Right lobe of liver (tissue), 4 donors: ENCODE measurements at regions not wholly inside any gene's neighbourhood (a gene's known extent, or its start where the extent isn't known, plus 50 kb on each side); places are given as distances from the start of the nearest gene placed in this dataset.

Experiments used
- CTCF ChIP-seq, 4 donors: fragments of 200-600 bp in 3 of 4; fragments of 450-650 bp in 1 of 4; IDR thresholded peaks; one replicate each; pipeline versions ENCODE4 v1.5.1 to v1.8.0; 2016 to 2022; ENCODE audit warnings: antibody characterized with exemption in 4 of 4, mild to moderate bottlenecking in 2 of 4
- POLR2A ChIP-seq: fragments of 450-650 bp; IDR thresholded peaks from one replicate; pipeline ENCODE4 v1.6.1; 2017; ENCODE audit warnings: antibody characterized with exemption, mild to moderate bottlenecking
- donor health status: DM: no; HTN: no; CAD: no.
- donor health status: DM: no; HTN: no; CAD: no.
- donor health status: DM: no; HTN: yes; CAD: no.

GRCh38 chr6:45717715-45718114, 297.9 kb downstream of the CLIC5 start:
- TF ChIP-seq CTCF (IDR thresholded peaks at IDR 0.05): no peak
- TF ChIP-seq POLR2A: no peak
